Lung (tissue), 11 donors: ENCODE measurements at regions not wholly inside any gene's neighbourhood (a gene's known extent, or its start where the extent isn't known, plus 50 kb on each side); places are given as distances from the start of the nearest gene placed in this dataset.

Source experiments
- ATAC-seq: fragments of 200-7000 bp; cut with Tn5 transposase; one replicate; pipeline ENCODE4 v1.9.1; 2020; ENCODE audit warnings: moderate number of reproducible peaks; ENCODE audit not compliant: insufficient read depth, low FRiP score
- DNase-seq, 3 donors: peaks; one replicate each; pipeline ENCODE4 v3.0.0-alpha.2; 2013 to 2017
- H3K27ac ChIP-seq, 2 donors: one replicate each; pipeline ENCODE4 v1.5.1; 2013; ENCODE audit warnings: mild to moderate bottlenecking in 2 of 2, moderate library complexity in 2 of 2, control low read depth in 1 of 2, inconsistent platforms in 1 of 2, low read depth in 1 of 2, low read length in 1 of 2
- H3K27me3 ChIP-seq, 3 donors: one replicate each; pipeline ENCODE4 v1.5.1; 2013; ENCODE audit warnings: low read length in 2 of 3; ENCODE audit not compliant: control insufficient read depth in 3 of 3, insufficient read depth in 3 of 3
- H3K36me3 ChIP-seq, 4 donors: one replicate each; pipeline ENCODE4 v1.5.1; 2013; ENCODE audit warnings: low read length in 4 of 4, mild to moderate bottlenecking in 1 of 4, moderate library complexity in 1 of 4; ENCODE audit not compliant: control insufficient read depth in 4 of 4, insufficient read depth in 4 of 4
- H3K4me1 ChIP-seq, 5 donors: one replicate each; pipeline ENCODE4 v1.5.1; 2013; ENCODE audit warnings: low read length in 5 of 5, mild to moderate bottlenecking in 2 of 5, moderate library complexity in 1 of 5; ENCODE audit not compliant: control insufficient read depth in 5 of 5, insufficient read depth in 5 of 5
- H3K4me3 ChIP-seq: one replicate; pipeline ENCODE4 v1.5.1; 2013; ENCODE audit warnings: mild to moderate bottlenecking, control low read depth, moderate library complexity
- H3K9ac ChIP-seq, 2 donors: one replicate each; pipeline ENCODE4 v1.5.1; 2013; ENCODE audit warnings: low read length in 2 of 2, control low read depth in 1 of 2; ENCODE audit not compliant: insufficient read depth in 1 of 2
- H3K9me3 ChIP-seq, 4 donors: one replicate each; pipeline ENCODE4 v1.5.1; 2013; ENCODE audit warnings: low read length in 3 of 4, mild to moderate bottlenecking in 1 of 4, moderate library complexity in 1 of 4; ENCODE audit not compliant: control insufficient read depth in 4 of 4, insufficient read depth in 3 of 4
- CTCF ChIP-seq: IDR thresholded peaks from 2 replicates; pipeline ENCODE4 v1.5.1; 2012; ENCODE audit warnings: mild to moderate bottlenecking; ENCODE audit errors: control extremely low read depth, extremely low read depth
- WGBS, 2 donors: extraction: QIAGEN DNeasy Blood & Tissue Kit; methylation state at CpG; one replicate each; pipeline ENCODE4 v1.1.7; 2013; 5-methylcytosine and 5-hydroxymethylcytosine counted together
- donor health status: control.
- donor health status: control.
- donor health status: Bipolar disorder and iron deficiency.
- donor health status: healthy.
- donor health status: DM: yes; HTN: yes; CAD: no.

DNA sequence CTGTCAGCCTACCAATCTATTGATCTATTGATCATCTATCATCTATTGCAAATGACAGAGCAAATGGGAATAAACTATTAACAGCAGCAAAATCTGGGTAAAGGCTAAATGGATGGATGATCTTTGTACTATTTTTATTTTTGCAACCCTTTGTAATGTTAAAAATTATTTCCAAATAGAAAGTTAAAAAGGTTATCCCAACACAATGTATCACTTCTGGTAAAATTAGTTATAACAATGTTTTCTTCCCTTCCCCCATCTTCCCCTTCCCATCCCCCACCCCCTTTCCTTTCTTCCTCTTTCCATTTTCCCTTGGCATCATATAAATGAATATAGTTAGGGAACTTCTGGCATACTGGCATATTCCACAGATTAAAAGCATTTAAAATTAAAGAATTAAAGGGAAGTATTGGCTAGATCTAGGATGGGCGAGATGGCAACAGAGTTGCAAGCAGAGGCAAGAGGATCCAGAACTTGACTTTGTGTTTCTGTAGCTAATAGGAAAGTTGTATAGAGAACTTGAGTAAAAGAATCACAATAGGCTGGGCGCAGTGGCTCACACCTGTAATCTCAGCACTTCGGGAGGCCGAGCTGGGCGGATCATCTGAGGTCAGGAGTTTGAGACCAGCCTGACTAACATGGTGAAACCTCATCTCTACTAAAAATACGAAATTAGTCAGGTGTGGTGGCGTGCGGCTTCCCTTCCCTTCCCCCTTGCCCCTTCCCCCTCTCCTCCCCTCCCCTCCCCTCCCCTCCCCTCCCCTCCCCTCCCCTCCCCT, 66.6 kb upstream of the TAF11L2 start:
- H3K9ac ChIP-seq, result no peak overlapping the region
- no peak overlapping the region for H3K4me3 ChIP-seq
- DNase-seq (no peak), ATAC-seq (peak; percentile 19)
- WGBS, 2 donors, result 82 to 87% methylated on average over 8 of the region's 8 CpGs
- H3K27me3 ChIP-seq, result no peaks in the 10 kb centered on the region
- no peak overlapping the region for H3K27ac ChIP-seq
- peaks cover 0 to 3% (median 0%) of the 10 kb centered on the region in 5 donors for H3K4me1 ChIP-seq
- no peaks in the 10 kb centered on the region for H3K36me3 ChIP-seq
- H3K9me3 ChIP-seq, result no peaks in the 10 kb centered on the region
- no peak for TF ChIP-seq CTCF

DNA sequence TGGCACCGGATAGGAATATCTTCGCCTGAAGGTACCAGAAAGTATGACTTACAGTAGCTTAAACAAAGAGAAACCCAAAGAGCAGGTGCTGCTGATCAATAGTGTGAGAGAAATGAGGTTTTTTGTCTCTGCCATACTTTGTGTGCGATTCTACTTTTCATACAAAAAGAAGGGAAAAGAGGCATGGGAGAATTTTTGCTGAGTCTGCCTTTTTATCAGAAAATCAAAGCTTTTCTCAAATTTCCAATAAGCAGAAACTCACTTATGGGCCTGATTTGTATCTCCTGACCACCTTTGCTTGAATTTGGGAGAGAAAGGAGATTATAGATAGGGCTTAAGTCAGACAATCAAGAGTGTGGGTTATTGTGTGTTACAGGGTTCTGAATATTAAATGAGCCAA, 65.5 kb upstream of the TAF11L2 start:
- no peak overlapping the region for H3K4me3 ChIP-seq
- no peaks in the 10 kb centered on the region for H3K36me3 ChIP-seq
- H3K9me3 ChIP-seq, result no peaks in the 10 kb centered on the region
- no peaks in the 10 kb centered on the region for H3K27me3 ChIP-seq
- no peak overlapping the region for H3K9ac ChIP-seq
- H3K4me1 ChIP-seq, result peaks cover 0 to 3% (median 0%) of the 10 kb centered on the region in 5 donors
- ATAC-seq (no peak), DNase-seq (no peak)
- TF ChIP-seq CTCF, result no peak
- WGBS, 2 donors, result 94 to 97% methylated on average over 3 of the region's 3 CpGs
- no peak overlapping the region for H3K27ac ChIP-seq

GRCh38 chr5:17433406-17433805, 64.6 kb upstream of the TAF11L2 start:
- no peak overlapping the region for H3K27ac ChIP-seq
- no peak for TF ChIP-seq CTCF
- peaks cover 0 to 3% (median 0%) of the 10 kb centered on the region in 5 donors for H3K4me1 ChIP-seq
- H3K36me3 ChIP-seq, result no peaks in the 10 kb centered on the region
- peak in 1 of 3 donors; percentile 1 for DNase-seq
- no peak for ATAC-seq
- no peak overlapping the region for H3K4me3 ChIP-seq
- no peaks in the 10 kb centered on the region for H3K27me3 ChIP-seq
- no peak overlapping the region for H3K9ac ChIP-seq
- 80 to 90% methylated on average over 6 of the region's 6 CpGs for WGBS, 2 donors
- no peaks in the 10 kb centered on the region for H3K9me3 ChIP-seq

- TF ChIP-seq CTCF, result no peak
- ATAC-seq (no peak), DNase-seq (no peak)
- H3K4me3 ChIP-seq, result no peak overlapping the region
- H3K27me3 ChIP-seq, result no peaks in the 10 kb centered on the region
- no peak overlapping the region for H3K27ac ChIP-seq
- H3K9me3 ChIP-seq, result no peaks in the 10 kb centered on the region
- no peak overlapping the region for H3K9ac ChIP-seq
- peaks cover 0 to 3% (median 0%) of the 10 kb centered on the region in 5 donors for H3K4me1 ChIP-seq
- no peaks in the 10 kb centered on the region for H3K36me3 ChIP-seq
These were observed 63.0 kb upstream of the TAF11L2 start for GRCh38 chr5:17434982-17435381.
